ENCODE measurements at regions not wholly inside any gene's neighbourhood (a gene's known extent, or its start where the extent isn't known, plus 50 kb on each side); places are given as distances from the start of the nearest gene placed in this dataset.

DNA sequence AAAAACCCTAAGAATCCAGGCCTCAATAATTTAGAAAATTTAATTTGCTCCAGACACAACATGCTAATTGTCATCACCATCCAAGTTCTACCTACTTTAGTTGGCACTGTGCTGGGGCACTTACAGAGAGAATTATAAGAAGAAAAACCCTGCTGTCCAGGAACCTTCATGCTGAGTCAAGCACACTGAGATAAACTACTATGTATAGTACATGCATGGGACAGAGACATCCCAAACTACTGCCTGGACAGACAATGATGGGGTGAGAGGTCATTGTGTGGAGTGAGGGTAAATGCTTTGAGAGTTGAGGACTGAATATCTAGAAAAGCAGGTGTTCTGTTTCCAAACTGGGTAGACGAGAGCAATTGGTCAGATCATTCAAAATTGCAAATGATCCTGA is 135.3 kb upstream of the CTTNBP2NL start:
- Histone ChIP-seq H3K4me2 (ENCODE audit: low read depth, low read length) (no peak overlapping the region), H4K20me1 (ENCODE audit: insufficient read depth, low read length) (no peaks in the 10 kb centered on the region), H2AFZ (replicated peaks; ENCODE audit: low read length, poor library complexity) (no peak overlapping the region), H2BK20ac (ENCODE audit: low read depth, low read length) (no peak overlapping the region), H3K27ac (ENCODE audit: insufficient read depth, low read length) (no peak overlapping the region), H4K8ac (ENCODE audit: low read depth in 2 of 2, low read length in 2 of 2) (no peak overlapping the region), H3K9me1 (ENCODE audit: insufficient read depth, low read length) (no peaks in the 10 kb centered on the region), H3K9me3 (ENCODE audit: control insufficient read depth, insufficient read depth, low read length) (no peaks in the 10 kb centered on the region), H3K79me1 (ENCODE audit: low read depth in 1 of 2, low read length in 2 of 2) (no peaks in the 10 kb centered on the region), H3K36me3 (ENCODE audit: control insufficient read depth, insufficient read depth, low read length) (no peaks in the 10 kb centered on the region), H3K23ac (ENCODE audit: low read depth, low read length) (no peak overlapping the region), H2BK120ac (ENCODE audit: low read depth, low read length) (no peak overlapping the region), H3K4ac (ENCODE audit: low read depth, low read length) (no peak overlapping the region), H3K27me3 (ENCODE audit: control insufficient read depth, insufficient read depth, low read length) (no peaks in the 10 kb centered on the region; the same call in 1 of the 2 replicates), H3K56ac (ENCODE audit: extremely low read depth, insufficient read depth, low read length) (no peak overlapping the region), H2AK9ac (replicated peaks; ENCODE audit: low read depth, low read length, poor library complexity) (no peak overlapping the region), H4K5ac (ENCODE audit: low read depth, low read length) (no peak overlapping the region), H4K91ac (ENCODE audit: insufficient read depth, low read depth, low read length) (no peak overlapping the region), H2BK15ac (ENCODE audit: low read depth, low read length) (no peak overlapping the region), H2BK5ac (ENCODE audit: low read depth, low read length, poor library complexity, severe bottlenecking) (no peak overlapping the region), H2AK5ac (ENCODE audit: low read depth, low read length) (no peak overlapping the region), H3K14ac (replicated peaks; ENCODE audit: low read depth, low read length) (no peak overlapping the region), H3K18ac (ENCODE audit: low read depth, low read length) (no peak overlapping the region), H3K4me3 (ENCODE audit: insufficient read depth, low read depth, low read length) (no peak overlapping the region), H3K4me1 (ENCODE audit: control insufficient read depth, insufficient read depth, low read length) (no peaks in the 10 kb centered on the region; the same call in 1 of the 2 replicates), H3K9ac (ENCODE audit: low read depth, low read length) (no peak overlapping the region)
- intact Hi-C loops (cut with micrococcal nuclease) (no loop called here), in situ Hi-C loops (cut with MboI; ENCODE audit: low sequenced_read_pairs) (no loop called here), dilution Hi-C loops (cut with HindIII; ENCODE audit: low sequenced_read_pairs, unreplicated experiment) (no loop called here)
- no CpG with 5 or more reads among the region's 1 CpG for WGBS, 2 experiments (ENCODE audit: extremely low coverage in 2 of 2, insufficient read length in 1 of 2)
- CTCF ChIA-PET, result no interaction called here
- no peak for ATAC-seq (ENCODE audit: low read depth)
- POLR2A ChIA-PET (ENCODE audit: unreplicated experiment), result no interaction called here
- TF ChIP-seq POLR2A (IDR thresholded peaks at IDR 0.05; ENCODE audit: low read depth, low read length) (no peak), MAFK (IDR thresholded peaks at IDR 0.05; ENCODE audit: low read depth, low read length) (no peak), NFE2L2 (IDR thresholded peaks at IDR 0.05; ENCODE audit: low read depth, low read length) (no peak), SMC3 (IDR thresholded peaks at IDR 0.05; ENCODE audit: low read depth, low read length) (no peak), RFX5 (IDR thresholded peaks at IDR 0.05; ENCODE audit: low read depth, low read length) (no peak), MAZ (IDR thresholded peaks at IDR 0.05; ENCODE audit: borderline replicate concordance, low read depth, low read length) (no peak), BHLHE40 (IDR thresholded peaks at IDR 0.05; ENCODE audit: low read depth, low read length) (no peak)
- no peak for DNase-seq
- BruUV-seq (replicated peaks), result no TSS peak
